ENCODE measurements at regions not wholly inside any gene's neighbourhood (a gene's known extent, or its start where the extent isn't known, plus 50 kb on each side); places are given as distances from the start of the nearest gene placed in this dataset.
"Not testable (repeated sequence)": the region's sequence is repeated elsewhere in the genome, so short reads cannot be mapped to it uniquely, and the experiment has no call there.

DNA sequence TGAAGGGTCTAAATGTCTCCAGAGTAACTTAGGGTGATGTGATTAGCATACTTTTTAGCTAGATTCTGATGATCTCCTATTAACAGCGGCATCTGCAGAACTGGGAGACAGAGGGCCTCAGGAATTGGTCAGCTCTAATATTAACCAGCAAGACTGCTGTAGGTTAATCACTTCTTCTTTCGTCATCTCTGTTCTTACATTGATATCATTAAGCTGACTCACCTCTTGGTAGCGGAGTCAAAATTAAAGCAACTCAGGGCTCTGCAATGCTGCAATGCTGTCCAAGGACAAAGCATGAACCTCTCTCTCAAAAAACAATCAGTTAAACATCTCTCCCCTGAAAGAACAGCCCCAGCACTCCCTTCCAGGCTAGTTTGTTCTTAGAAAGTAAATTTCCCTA is 57.5 kb upstream of the TRA2B start:
- DNase-seq (ENCODE audit: low read depth in 2 of 2), result no peak

DNA sequence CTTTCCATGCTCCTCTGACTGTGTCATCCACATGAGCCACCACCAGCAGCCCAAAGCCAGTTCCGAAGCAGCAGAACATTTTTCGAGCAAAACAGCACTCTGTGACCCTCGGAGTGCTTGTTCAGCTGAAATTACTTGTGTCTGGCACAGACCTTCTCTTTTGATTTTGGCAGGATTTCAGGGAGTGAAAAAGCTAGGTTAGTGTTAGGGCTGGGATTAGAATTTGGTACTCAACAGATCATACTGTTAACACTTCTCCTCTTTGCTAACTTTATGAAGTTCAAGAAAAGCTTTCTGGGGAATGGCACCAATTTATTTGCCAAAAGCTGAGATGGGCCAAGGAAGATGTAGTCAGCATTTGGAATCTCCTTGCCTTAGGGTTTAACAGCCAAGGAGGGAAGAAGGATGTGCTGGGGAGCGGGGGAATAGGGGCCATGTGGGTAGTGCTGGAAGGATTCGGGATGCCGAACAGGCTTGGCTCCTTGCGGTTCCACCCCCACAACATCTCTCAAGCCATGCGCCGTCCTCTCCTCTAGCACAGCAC is 55.1 kb upstream of the TRA2B start:
- peak in 1 of 2 donors; percentile 51 for DNase-seq (ENCODE audit: low read depth in 2 of 2)

DNA sequence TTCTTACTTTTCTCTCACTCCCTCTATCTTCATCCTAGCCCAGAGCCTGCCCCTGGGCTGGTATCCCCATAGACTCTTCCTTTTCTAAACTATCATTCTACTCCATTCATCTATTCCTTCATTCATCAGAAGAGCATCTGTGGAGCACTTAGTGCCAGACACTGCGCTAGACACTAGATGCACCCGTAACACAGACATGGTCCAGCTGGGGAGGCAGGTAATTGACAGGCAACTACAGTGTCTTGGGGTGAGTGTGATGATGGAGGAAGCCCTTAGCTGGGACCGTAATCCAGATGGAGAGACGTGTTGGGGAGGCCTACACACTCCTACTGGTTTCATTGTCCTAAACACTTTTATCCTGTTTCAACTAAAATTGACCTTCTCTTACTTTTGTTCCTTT is 53.2 kb upstream of the TRA2B start:
- DNase-seq (ENCODE audit: low read depth in 2 of 2), result not testable (repeated sequence)

DNA sequence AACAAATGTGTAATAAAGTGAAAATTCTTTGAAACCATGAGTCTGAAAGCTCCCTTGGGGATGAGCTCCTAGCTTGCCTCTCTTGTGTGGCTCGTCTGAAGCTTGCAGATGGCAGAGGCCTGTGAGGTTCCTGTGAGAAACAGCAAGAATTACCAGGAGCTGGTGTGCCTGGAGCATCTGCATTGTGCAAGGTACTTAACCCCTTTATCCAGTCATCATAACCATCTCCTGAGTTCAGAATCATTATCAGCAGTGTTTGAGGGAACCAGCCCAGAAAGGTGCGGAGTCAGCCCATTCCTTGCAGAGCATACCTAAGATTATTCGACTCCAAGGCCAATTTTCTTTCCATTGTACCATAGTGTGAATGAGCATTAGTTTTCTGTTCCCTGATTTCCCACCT is 51.7 kb upstream of the TRA2B start:
- no peak for DNase-seq (ENCODE audit: low read depth in 2 of 2)

DNA sequence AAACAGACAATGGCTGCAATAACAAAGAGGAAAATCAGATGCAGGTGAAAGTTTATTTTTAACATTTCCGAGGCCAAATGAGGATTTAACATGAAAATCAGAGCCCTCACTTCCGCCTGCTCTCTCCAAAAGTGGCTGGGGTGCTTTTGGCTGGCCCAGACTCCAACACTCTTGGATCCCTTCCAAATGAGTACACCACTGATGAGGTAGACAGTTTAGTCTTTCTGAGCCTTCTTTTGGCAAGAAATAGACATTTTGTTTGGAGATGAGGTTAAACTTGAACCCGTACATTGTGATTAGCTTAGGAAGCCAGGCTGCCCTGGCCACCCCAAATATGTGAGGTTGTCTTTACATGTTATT is 51.0 kb upstream of the TRA2B start:
- DNase-seq (ENCODE audit: low read depth in 2 of 2), result no peak

DNA sequence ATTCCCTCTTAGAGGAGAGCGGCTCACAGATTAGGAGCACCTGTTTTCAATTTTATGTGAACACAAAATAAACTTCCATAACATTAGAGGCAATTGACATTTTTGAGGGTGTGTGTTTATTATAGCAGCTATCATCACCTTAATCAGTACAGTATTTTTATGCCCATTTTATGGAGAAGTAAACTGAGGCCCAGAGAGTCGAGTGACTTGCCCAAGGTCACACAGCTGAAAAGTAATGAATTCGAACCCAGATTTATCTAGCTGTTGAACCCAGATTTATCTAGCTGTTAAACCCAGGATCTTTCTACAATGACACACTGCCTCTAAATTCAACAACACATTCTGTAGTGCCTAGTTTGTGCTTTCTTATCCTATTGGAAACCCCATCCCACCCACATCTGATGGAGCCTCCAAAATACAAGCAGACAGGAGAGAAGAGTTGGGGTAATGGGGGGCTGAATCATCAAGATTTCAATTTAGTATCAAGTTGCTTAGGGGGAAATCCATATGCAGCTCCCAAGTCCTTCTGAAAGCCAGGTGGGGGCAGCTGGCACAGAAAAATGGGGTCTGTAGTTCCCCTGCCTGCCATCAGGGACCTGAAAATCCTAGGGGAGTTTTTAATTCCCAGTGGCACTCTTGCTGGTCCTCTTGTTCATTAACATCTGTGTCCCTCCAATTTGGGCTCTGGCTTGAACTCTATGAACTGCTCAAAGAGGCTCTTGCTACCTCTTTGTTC is 50.4 kb upstream of the TRA2B start:
- no peak for DNase-seq (ENCODE audit: low read depth in 2 of 2)
